SK-N-MC (cell line): ENCODE measurements at regions not wholly inside any gene's neighbourhood (a gene's known extent, or its start where the extent isn't known, plus 50 kb on each side); places are given as distances from the start of the nearest gene placed in this dataset.
"Not testable (repeated sequence)": the region's sequence is repeated elsewhere in the genome, so short reads cannot be mapped to it uniquely, and the experiment has no call there.

ENCODE experiments used
- DNase-seq: peaks from one replicate; pipeline ENCODE4 v3.0.0-alpha.2; 2011; ENCODE audit warnings: low read depth, low spot score
- H3K27ac ChIP-seq: fragments of 200-600 bp; sonication (generic); 2 replicates; pipeline ENCODE4 v1.5.1; 2016; ENCODE audit warnings: mixed run types
- H3K36me3 ChIP-seq: fragments of 200-600 bp; sonication (generic); 2 replicates; pipeline ENCODE4 v1.6.1; 2017; ENCODE audit warnings: antibody characterized with exemption, low read length, mixed read lengths; ENCODE audit not compliant: insufficient read depth
- H3K4me3 ChIP-seq: fragments of 200-600 bp; sonication (generic); 2 replicates; pipeline ENCODE4 v1.5.1; 2016
- H3K9ac ChIP-seq: fragments of 200-600 bp; sonication (generic); 2 replicates; pipeline ENCODE4 v1.8.0; 2017; ENCODE audit warnings: mixed run types, mixed read lengths; ENCODE audit not compliant: insufficient read length
- H3K9me3 ChIP-seq: fragments of 200-600 bp; sonication (generic); 2 replicates; pipeline ENCODE4 v1.6.1; 2017; ENCODE audit warnings: low read depth, mild to moderate bottlenecking, antibody characterized with exemption, low read length, moderate library complexity, mixed read lengths
- EZH2 ChIP-seq: fragments of 200-600 bp; sonication (generic); IDR thresholded peaks from one replicate; pipeline ENCODE4 v1.6.1; 2017; ENCODE audit warnings: antibody characterized with exemption
- FOXP2 ChIP-seq: optimal IDR thresholded peaks from 2 replicates; pipeline ENCODE3; 2011; ENCODE audit warnings: mild to moderate bottlenecking, moderate library complexity; ENCODE audit not compliant: insufficient read depth; ENCODE audit errors: extremely low read length, control extremely low read depth
- POLR2AphosphoS5 ChIP-seq: IDR thresholded peaks from 2 replicates; pipeline ENCODE4 v1.6.1; 2012; ENCODE audit warnings: mild to moderate bottlenecking, low read depth, low read length, borderline replicate concordance

DNA sequence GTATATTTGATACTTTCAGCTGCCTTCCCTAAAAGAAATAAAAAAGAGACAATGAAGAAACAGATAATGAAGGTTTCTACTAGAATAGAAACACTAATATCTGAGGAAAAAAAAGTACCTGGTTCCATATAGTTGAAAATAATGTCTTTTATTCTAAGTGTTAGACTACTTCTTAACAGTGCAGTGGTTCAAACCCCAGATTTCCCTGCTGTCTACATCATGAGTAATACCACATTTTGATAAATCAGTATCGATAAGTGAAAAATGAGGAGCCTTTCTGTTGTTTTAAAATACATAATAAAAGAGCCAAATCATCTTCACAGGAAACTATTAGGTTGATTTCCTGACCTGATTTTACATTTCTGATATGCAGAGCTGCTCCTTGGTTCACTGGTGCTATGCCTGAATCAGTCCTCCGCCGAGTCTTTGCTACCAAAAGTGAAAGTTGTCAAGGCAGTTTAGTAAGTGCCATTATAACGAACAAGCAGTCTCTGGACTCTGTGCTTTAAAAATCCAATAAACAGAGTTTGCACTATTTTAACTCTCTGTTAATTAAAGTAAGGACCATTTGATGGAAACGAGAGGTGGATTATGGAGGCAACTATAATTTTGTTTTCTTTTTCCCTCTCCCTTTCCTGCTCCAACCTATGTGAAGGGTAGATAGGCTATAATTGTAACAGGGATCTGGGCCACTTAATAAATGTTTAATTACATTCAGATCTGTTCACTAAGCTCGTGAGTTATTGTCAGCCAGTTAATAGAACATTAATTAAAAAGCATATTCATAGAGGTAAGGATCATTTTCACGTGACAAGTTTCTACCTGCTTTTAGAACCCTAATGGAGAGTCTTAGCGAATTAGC lies 724.5 kb upstream of the RAG2 start:
- no peak overlapping the region for H3K27ac ChIP-seq
- no peak for TF ChIP-seq EZH2
- TF ChIP-seq FOXP2: no peak
- no peak for TF ChIP-seq POLR2AphosphoS5
- H3K9ac ChIP-seq: no peak overlapping the region
- H3K9me3 ChIP-seq: peaks cover 4% of the 10 kb centered on the region; the same call in 1 of the 2 replicates
- no peaks in the 10 kb centered on the region for H3K36me3 ChIP-seq
- no peak overlapping the region for H3K4me3 ChIP-seq
- DNase-seq: no peak

DNA sequence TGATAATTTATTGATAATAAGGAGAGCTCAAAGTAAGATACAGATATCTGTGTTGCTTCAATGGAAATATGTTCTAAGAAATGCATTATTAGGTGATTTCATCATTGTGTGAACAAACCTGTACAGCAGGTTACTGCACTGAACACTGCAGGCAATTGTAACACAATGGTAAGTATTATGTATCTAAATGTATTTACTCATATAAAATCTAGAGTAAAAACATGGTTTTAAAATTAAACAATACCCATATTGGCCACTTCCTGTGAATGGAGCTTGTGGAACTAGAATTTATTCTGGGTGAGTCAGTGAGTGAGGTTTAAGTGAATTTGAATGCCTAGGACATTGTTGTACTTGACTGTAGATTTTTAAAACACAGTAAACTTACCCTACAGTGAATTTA lies 722.9 kb upstream of the RAG2 start:
- no peak for DNase-seq
- Histone ChIP-seq H3K9ac (no peak overlapping the region), H3K27ac (no peak overlapping the region), H3K4me3 (no peak overlapping the region), H3K9me3 (peaks cover 4% of the 10 kb centered on the region; the same call in 1 of the 2 replicates), H3K36me3 (no peaks in the 10 kb centered on the region)
- TF ChIP-seq EZH2: no peak
- TF ChIP-seq FOXP2: no peak
- no peak for TF ChIP-seq POLR2AphosphoS5

DNA sequence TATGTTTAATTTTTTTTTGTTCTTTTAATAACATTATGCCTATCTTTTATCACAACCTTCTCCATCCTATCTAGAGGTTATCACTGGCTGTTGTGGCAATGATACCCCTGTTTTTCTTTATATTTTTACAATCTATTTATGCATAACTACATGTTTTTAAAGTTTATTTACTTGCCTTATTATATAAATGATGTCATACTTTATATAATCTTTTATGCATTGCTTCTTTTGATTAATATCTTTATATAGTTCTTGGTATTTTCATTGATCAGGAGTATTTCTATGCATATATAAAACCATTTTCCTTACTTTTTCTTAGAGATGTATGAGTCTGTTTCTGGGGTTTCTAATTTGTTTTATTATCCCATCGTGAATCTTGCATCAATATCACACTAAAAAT lies 719.8 kb upstream of the RAG2 start:
- peaks cover 4% of the 10 kb centered on the region; the same call in 1 of the 2 replicates for H3K9me3 ChIP-seq
- TF ChIP-seq POLR2AphosphoS5: no peak
- TF ChIP-seq EZH2: no peak
- TF ChIP-seq FOXP2: no peak
- H3K4me3 ChIP-seq: no peak overlapping the region
- DNase-seq: no peak
- H3K36me3 ChIP-seq: no peaks in the 10 kb centered on the region
- no peak overlapping the region for H3K9ac ChIP-seq
- no peak overlapping the region for H3K27ac ChIP-seq

- no peak overlapping the region for H3K27ac ChIP-seq
- H3K9me3 ChIP-seq: no peaks in the 10 kb centered on the region
- no peak for DNase-seq
- no peak overlapping the region for H3K4me3 ChIP-seq
- no peak overlapping the region for H3K9ac ChIP-seq
- TF ChIP-seq FOXP2 (no peak), POLR2AphosphoS5 (no peak), EZH2 (no peak)
- no peaks in the 10 kb centered on the region for H3K36me3 ChIP-seq
Measured at GRCh38 chr11:37313266-37313665, 715.2 kb upstream of the RAG2 start.

GRCh38 chr11:37306563-37306962 lies 708.5 kb upstream of the RAG2 start:
- TF ChIP-seq POLR2AphosphoS5 (no peak), EZH2 (no peak), FOXP2 (no peak)
- Histone ChIP-seq H3K9ac (no peak overlapping the region), H3K36me3 (no peaks in the 10 kb centered on the region), H3K4me3 (no peak overlapping the region), H3K27ac (no peak overlapping the region), H3K9me3 (no peaks in the 10 kb centered on the region)
- DNase-seq: no peak

DNA sequence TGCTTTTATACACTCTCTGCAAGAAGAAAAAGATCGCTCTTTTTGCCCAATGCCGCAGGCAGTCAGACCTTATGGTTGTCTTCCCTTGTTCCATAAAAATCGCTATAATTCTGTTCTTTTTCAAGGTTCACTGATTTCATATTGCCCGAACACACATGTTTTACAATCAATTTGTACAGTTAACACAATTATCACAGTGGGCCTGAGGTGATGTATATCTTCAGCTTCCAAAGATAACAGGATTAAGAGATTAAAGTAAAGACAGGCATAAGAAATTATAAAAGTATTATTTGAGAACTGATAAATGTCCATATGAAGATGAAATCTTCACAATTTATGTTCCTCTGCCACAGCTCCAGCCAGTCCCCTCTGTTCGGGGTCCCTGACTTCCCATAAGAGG lies 703.4 kb upstream of the RAG2 start:
- H3K36me3 ChIP-seq, H3K27ac ChIP-seq, H3K4me3 ChIP-seq, DNase-seq, H3K9ac ChIP-seq, H3K9me3 ChIP-seq: not testable (repeated sequence)

GRCh38 chr11:37298173-37298572 lies 700.1 kb upstream of the RAG2 start:
- TF ChIP-seq POLR2AphosphoS5 (no peak), FOXP2 (no peak), EZH2 (no peak)
- no peak for DNase-seq
- no peak overlapping the region for H3K27ac ChIP-seq
- H3K9me3 ChIP-seq: no peaks in the 10 kb centered on the region
- H3K9ac ChIP-seq: no peak overlapping the region
- no peaks in the 10 kb centered on the region for H3K36me3 ChIP-seq
- no peak overlapping the region for H3K4me3 ChIP-seq

DNA sequence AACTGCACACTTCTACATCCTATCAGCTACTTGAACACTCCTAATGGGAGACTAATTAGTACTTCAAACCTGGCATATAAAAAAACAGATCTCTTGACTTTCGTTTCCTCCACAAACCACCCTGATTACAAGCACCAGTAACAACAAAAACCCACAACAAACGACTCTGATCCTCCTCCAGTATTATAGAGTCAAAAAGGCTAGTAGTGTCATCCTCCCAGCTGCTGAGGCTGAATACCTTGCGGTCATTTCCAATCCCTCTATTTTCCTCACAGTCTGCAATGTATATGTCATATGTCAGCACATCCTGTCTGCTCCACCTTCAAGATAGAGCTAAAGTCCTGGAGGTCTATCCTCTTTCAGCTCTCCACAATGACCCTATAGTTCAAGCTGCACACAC lies 688.9 kb upstream of the RAG2 start:
- Histone ChIP-seq H3K4me3 (no peak overlapping the region), H3K36me3 (no peaks in the 10 kb centered on the region; the same call in 1 of the 2 replicates), H3K27ac (no peak overlapping the region), H3K9ac (no peak overlapping the region), H3K9me3 (no peaks in the 10 kb centered on the region)
- TF ChIP-seq EZH2: no peak
- TF ChIP-seq FOXP2: no peak
- TF ChIP-seq POLR2AphosphoS5: no peak
- DNase-seq: no peak

DNA sequence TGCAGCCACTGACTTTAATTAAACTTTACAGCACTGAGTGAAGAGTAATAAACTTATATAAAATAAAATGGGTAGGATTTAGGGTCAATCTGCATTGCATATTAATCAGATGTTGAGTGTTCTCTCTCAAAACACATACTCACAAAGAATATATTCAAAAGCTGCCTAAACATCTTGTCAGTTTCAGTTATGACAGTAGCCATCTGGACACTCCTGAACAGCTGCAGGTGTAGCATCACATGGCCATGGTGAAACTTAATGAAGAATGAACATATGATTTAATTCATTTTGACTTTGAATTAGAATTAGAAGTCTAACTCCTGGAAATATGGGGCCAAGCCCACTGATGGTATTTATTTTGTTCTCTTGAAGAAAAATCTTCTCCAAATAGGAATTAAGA lies 684.3 kb upstream of the RAG2 start:
- Histone ChIP-seq H3K27ac (no peak overlapping the region), H3K9me3 (no peaks in the 10 kb centered on the region), H3K4me3 (no peak overlapping the region), H3K36me3 (no peaks in the 10 kb centered on the region; the same call in 1 of the 2 replicates), H3K9ac (no peak overlapping the region)
- no peak for TF ChIP-seq EZH2
- TF ChIP-seq FOXP2: no peak
- no peak for TF ChIP-seq POLR2AphosphoS5
- DNase-seq: no peak
